Epithelial cell of proximal tubule (primary cell): ENCODE measurements at regions not wholly inside any gene's neighbourhood (a gene's known extent, or its start where the extent isn't known, plus 50 kb on each side); places are given as distances from the start of the nearest gene placed in this dataset.
A peak's percentile ranks its signal among the peaks of the same experiment; 100 is the strongest.

Source experiments
- DNase-seq: peaks from one replicate; pipeline ENCODE4 v3.0.0-alpha.2; 2011; ENCODE audit warnings: low read depth
- H3K4me3 ChIP-seq: 2 replicates; pipeline ENCODE4 v1.5.1; 2011; ENCODE audit warnings: low read depth, mild to moderate bottlenecking, low read length
- TF ChIP-seq, protein P1 (sequence below): conservative IDR thresholded peaks from 2 replicates; pipeline ENCODE4 v1.5.1; 2012; ENCODE audit warnings: low read depth, mild to moderate bottlenecking, low read length

DNA sequence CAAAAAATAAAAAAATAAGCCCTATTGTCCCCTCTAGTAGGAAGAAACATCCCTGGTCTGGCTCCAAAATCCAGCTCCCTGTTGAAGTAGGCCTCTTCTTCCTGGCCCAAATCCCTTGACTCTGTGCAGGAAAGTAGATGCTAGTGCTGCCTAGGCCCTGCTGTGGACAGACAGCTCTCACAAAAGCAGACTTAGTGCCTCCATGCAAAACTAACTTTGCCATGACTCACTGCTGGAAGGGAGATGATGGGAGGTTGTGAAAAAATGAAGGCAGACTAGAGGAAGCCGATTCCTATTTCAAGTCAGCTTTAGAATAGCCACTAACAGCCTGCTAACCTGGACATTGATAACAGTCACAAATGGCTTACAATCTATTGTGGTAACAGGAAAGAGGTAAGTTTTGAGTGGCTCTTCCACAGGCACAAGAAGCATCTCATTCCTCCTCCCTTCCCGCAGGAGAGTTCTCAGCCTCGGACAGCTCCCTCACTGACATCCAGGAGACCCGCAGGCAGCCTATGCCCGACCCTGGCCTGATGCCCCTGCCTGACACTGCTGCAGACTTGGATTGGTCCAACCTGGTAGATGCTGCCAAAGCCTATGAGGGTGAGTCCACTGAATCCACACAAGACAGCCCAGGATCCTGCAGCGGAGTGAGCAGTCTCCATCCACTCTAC is 198.9 kb upstream of the RGS6 start:
- no peak for DNase-seq
- H3K4me3 ChIP-seq = no peak overlapping the region
- TF ChIP-seq, protein P1, sequence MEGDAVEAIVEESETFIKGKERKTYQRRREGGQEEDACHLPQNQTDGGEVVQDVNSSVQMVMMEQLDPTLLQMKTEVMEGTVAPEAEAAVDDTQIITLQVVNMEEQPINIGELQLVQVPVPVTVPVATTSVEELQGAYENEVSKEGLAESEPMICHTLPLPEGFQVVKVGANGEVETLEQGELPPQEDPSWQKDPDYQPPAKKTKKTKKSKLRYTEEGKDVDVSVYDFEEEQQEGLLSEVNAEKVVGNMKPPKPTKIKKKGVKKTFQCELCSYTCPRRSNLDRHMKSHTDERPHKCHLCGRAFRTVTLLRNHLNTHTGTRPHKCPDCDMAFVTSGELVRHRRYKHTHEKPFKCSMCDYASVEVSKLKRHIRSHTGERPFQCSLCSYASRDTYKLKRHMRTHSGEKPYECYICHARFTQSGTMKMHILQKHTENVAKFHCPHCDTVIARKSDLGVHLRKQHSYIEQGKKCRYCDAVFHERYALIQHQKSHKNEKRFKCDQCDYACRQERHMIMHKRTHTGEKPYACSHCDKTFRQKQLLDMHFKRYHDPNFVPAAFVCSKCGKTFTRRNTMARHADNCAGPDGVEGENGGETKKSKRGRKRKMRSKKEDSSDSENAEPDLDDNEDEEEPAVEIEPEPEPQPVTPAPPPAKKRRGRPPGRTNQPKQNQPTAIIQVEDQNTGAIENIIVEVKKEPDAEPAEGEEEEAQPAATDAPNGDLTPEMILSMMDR = no peak

GRCh38 chr14:71734076-71734475 is 198.2 kb upstream of the RGS6 start:
- TF ChIP-seq, protein P1 = no peak
- no peak overlapping the region for H3K4me3 ChIP-seq
- DNase-seq = no peak

DNA sequence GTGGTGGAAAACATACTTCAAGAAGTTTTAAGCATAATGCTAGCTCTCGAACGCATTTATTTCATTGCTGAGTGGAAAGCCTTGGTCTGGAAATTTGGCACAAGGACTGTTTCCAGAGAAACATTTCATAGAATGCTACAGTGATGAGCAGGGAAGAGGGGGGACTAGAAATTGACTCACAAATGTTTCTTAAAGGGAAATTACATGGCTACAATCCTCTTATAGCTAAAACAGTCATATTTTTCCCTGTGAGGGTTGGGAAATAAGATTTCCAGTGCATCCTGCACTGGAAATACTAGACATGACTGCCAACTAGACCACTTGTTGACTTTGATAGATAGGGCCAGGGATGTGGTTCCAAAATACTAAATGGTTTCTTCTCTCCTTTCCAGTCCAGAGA is 197.3 kb upstream of the RGS6 start:
- DNase-seq = no peak
- TF ChIP-seq, protein P1 = no peak
- H3K4me3 ChIP-seq = no peak overlapping the region

GRCh38 chr14:71737760-71738159 is 194.5 kb upstream of the RGS6 start:
- no peak for DNase-seq
- TF ChIP-seq, protein P1 = no peak
- no peak overlapping the region for H3K4me3 ChIP-seq

- no peak overlapping the region for H3K4me3 ChIP-seq
- DNase-seq = peak; percentile 53
- TF ChIP-seq, protein P1 = no peak
These were observed 192.8 kb upstream of the RGS6 start for GRCh38 chr14:71739273-71739990.

DNA sequence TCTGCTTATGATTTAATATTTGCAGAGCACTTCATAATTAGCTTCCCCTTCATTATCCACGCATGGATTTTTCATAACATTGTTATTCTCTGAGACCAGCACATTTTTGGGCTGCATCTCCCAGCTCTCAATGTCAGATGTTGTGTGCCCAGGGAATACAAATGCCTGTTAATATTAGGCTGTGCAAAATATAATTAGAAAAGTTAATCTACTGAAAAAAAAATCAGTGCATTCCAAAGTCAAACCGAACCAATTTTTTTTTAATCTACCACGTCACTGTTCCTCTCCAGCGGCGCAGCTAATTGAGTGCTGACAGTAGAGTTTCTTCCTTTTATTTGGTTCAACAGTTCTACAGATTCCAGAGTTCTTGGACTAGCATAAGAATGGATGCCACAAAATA is 191.0 kb upstream of the RGS6 start:
- no peak overlapping the region for H3K4me3 ChIP-seq
- DNase-seq = no peak
- TF ChIP-seq, protein P1 = no peak

DNA sequence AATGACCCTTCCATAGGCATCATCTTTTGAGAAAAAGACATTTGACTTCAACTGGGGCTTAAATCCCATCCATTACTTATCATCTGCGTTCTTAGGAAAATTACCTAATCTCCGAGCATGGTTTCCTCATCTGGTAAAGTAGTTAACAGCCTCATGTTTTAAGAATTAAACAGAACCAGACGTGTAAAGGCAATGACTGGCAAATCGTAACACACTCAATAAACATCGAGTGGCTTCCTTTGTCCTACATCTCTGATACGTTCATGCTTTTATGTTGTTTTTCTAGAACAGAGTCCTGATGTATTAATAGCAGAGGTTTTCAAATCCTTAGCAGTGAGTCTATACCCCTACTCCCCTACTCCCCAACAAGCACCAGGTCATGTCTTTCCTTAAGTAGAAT is 189.7 kb upstream of the RGS6 start:
- no peak for DNase-seq
- TF ChIP-seq, protein P1 = no peak
- H3K4me3 ChIP-seq = no peak overlapping the region
